HEK293T (cell line): ENCODE measurements at regions not wholly inside any gene's neighbourhood (a gene's known extent, or its start where the extent isn't known, plus 50 kb on each side); places are given as distances from the start of the nearest gene placed in this dataset.

Source experiments
- CTCF ChIA-PET: fragments of 350-600 bp; formaldehyde crosslinking; extraction: SDS; loops from one replicate; lab custom pipeline; 2021; ENCODE audit warnings: antibody characterized with exemption, inconsistent platforms; lab: Yijun Ruan, JAX
- POLR2A ChIA-PET: fragments of 350-600 bp; formaldehyde crosslinking; extraction: SDS; loops from one replicate; lab custom pipeline; 2020; ENCODE audit warnings: antibody characterized with exemption, inconsistent platforms; lab: Yijun Ruan, JAX
- DNase-seq: peaks from one replicate; pipeline ENCODE4 v3.0.0; 2012; ENCODE audit warnings: mixed read lengths; ENCODE audit errors: extremely low spot score
- ARNT ChIP-seq: fragments of 450-650 bp; IDR thresholded peaks from 2 replicates; pipeline ENCODE4 v1.6.1; 2017; ENCODE audit warnings: mild to moderate bottlenecking
- BHLHE40 ChIP-seq: fragments of 450-650 bp; IDR thresholded peaks from 2 replicates; pipeline ENCODE4 v1.6.1; 2016; ENCODE audit warnings: mild to moderate bottlenecking, moderate library complexity, borderline replicate concordance
- CTBP1 ChIP-seq: fragments of 450-650 bp; IDR thresholded peaks from 2 replicates; pipeline ENCODE4 v1.6.1; 2016; ENCODE audit warnings: borderline replicate concordance
- ELF4 ChIP-seq: fragments of 450-650 bp; IDR thresholded peaks from 2 replicates; pipeline ENCODE4 v1.6.1; 2017; ENCODE audit warnings: antibody characterized with exemption
- FOXA1 ChIP-seq: fragments of 450-650 bp; IDR thresholded peaks from 2 replicates; pipeline ENCODE4 v1.6.1; 2016; ENCODE audit warnings: mild to moderate bottlenecking
- FOXK2 ChIP-seq: fragments of 450-650 bp; IDR thresholded peaks from 2 replicates; pipeline ENCODE4 v1.6.1; 2016; ENCODE audit warnings: mild to moderate bottlenecking
- FOXM1 ChIP-seq: fragments of 450-650 bp; IDR thresholded peaks from 2 replicates; pipeline ENCODE4 v1.6.1; 2017; ENCODE audit warnings: mild to moderate bottlenecking, borderline replicate concordance
- HDGF ChIP-seq: fragments of 450-650 bp; IDR thresholded peaks from 2 replicates; pipeline ENCODE4 v1.6.1; 2017; ENCODE audit warnings: antibody characterized with exemption, borderline replicate concordance
- L3MBTL2 ChIP-seq: fragments of 450-650 bp; conservative IDR thresholded peaks from 2 replicates; pipeline ENCODE4 v1.6.1; 2016; ENCODE audit warnings: mild to moderate bottlenecking
- LEF1 ChIP-seq: fragments of 450-650 bp; IDR thresholded peaks from 2 replicates; pipeline ENCODE4 v1.6.1; 2017; ENCODE audit warnings: mild to moderate bottlenecking, borderline replicate concordance
- NFRKB ChIP-seq: fragments of 450-650 bp; IDR thresholded peaks from 2 replicates; pipeline ENCODE4 v1.6.1; 2016; ENCODE audit warnings: mild to moderate bottlenecking, moderate library complexity
- SP1 ChIP-seq: fragments of 450-650 bp; IDR thresholded peaks from 2 replicates; pipeline ENCODE4 v1.6.1; 2017
- SUZ12 ChIP-seq: fragments of 450-650 bp; IDR thresholded peaks from 2 replicates; pipeline ENCODE4 v1.6.1; 2016; ENCODE audit warnings: mild to moderate bottlenecking
- TARDBP ChIP-seq: fragments of 450-650 bp; IDR thresholded peaks from 2 replicates; pipeline ENCODE4 v1.6.1; 2016
- ZNF384 ChIP-seq: fragments of 450-650 bp; IDR thresholded peaks from 2 replicates; pipeline ENCODE4 v1.6.1; 2016
- TF ChIP-seq, protein P1 (sequence below): fragments of 450-650 bp; IDR thresholded peaks from 2 replicates; pipeline ENCODE4 v1.6.1; 2016

- ChIA-PET CTCF (no interaction called here), POLR2A (no interaction called here)
- no peak for DNase-seq
- no peak for TF ChIP-seq FOXK2
- TF ChIP-seq BHLHE40 = no peak
- TF ChIP-seq, protein P1, sequence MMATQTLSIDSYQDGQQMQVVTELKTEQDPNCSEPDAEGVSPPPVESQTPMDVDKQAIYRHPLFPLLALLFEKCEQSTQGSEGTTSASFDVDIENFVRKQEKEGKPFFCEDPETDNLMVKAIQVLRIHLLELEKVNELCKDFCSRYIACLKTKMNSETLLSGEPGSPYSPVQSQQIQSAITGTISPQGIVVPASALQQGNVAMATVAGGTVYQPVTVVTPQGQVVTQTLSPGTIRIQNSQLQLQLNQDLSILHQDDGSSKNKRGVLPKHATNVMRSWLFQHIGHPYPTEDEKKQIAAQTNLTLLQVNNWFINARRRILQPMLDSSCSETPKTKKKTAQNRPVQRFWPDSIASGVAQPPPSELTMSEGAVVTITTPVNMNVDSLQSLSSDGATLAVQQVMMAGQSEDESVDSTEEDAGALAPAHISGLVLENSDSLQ = 0 out of 2 replicates have a peak, but pooled peaks have one; percentile 1
Measured at GRCh38 chr14:94840467-94840866, 70.6 kb upstream of the GSC start.

- ChIA-PET CTCF (no interaction called here), POLR2A (no interaction called here)
- DNase-seq = no peak
- TF ChIP-seq ARNT (no peak), LEF1 (no peak), FOXA1 (no peak), SP1 (no peak), FOXM1 (no peak), ZNF384 (no peak), CTBP1 (no peak), NFRKB (no peak), TARDBP (no peak), BHLHE40 (no peak), L3MBTL2 (no peak), ELF4 (no peak), HDGF (no peak), SUZ12 (no peak), FOXK2 (no peak)
- TF ChIP-seq, protein P1 = no peak
Measured at GRCh38 chr14:94839348-94839747, 69.4 kb upstream of the GSC start.

DNA sequence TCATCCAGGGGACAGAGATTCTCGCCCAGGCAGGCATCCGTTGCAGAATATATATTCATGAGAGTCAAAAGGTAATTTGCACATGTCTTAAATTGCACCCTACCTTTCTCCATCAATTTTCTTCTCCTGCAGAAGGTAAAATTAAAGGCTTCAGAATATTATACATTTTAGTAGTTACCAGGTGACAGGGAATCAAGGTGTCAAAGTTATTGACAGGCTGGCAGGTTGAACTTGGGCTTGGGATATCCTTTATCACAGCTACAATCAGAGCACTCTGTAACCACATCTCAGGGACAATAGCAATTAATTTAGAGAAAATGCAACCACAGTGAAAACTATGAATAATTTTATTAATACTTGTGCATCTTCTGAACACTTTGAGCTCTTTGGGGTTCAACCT, 66.9 kb upstream of the GSC start:
- TF ChIP-seq SUZ12 (no peak), FOXK2 (no peak), FOXM1 (no peak)
- no peak for DNase-seq
- ChIA-PET CTCF (no interaction called here), POLR2A (no interaction called here)

DNA sequence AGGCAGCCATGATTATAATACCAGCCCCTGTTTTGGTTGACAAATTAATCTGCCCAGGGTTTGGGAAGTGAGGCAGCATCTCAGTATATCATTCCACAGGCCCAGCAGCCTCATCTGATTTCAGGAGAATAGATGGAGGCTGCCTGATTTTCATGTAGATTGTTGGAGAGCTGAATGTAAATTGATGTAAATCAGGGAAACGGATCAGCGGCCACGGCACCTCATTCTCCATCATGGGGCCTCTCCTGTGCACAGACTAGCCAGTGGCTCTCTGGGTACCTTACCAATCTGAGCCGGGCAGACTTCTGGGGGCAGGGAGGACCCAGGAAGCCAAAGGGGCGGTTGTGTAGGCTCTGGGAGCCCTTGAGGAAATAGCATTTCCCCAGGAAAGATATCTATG, 63.7 kb upstream of the GSC start:
- CTCF ChIA-PET = no interaction called here
- TF ChIP-seq ZNF384 = no peak
- TF ChIP-seq, protein P1 = no peak
- TF ChIP-seq ELF4 = no peak
- DNase-seq = no peak
- POLR2A ChIA-PET = no interaction called here

DNA sequence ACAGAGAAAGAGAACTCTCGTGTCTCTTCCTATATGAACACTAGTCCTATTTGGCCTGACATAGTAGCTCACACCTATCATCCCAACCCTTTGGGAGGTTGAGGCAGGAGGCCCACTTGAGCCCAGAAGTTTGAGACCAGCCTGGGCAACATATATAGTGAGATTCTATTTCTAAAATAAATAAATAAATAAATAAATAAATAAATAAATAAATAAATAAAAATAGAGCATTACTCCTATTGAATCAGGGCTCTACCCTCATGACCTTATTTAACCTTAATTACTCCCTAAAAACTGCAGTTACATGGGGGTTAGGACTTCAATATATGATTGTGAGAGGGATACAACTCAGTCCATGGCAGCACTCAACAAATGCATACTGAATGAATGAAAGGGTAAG, 61.2 kb upstream of the GSC start:
- CTCF ChIA-PET = no interaction called here
- POLR2A ChIA-PET = no interaction called here
- no peak for DNase-seq
- TF ChIP-seq ARNT (no peak), FOXA1 (no peak), LEF1 (no peak), ELF4 (no peak), SP1 (no peak), SUZ12 (no peak), CTBP1 (no peak), FOXK2 (no peak), BHLHE40 (no peak), HDGF (no peak), ZNF384 (no peak), L3MBTL2 (no peak), TARDBP (no peak), FOXM1 (no peak)
- TF ChIP-seq, protein P1 = no peak

DNA sequence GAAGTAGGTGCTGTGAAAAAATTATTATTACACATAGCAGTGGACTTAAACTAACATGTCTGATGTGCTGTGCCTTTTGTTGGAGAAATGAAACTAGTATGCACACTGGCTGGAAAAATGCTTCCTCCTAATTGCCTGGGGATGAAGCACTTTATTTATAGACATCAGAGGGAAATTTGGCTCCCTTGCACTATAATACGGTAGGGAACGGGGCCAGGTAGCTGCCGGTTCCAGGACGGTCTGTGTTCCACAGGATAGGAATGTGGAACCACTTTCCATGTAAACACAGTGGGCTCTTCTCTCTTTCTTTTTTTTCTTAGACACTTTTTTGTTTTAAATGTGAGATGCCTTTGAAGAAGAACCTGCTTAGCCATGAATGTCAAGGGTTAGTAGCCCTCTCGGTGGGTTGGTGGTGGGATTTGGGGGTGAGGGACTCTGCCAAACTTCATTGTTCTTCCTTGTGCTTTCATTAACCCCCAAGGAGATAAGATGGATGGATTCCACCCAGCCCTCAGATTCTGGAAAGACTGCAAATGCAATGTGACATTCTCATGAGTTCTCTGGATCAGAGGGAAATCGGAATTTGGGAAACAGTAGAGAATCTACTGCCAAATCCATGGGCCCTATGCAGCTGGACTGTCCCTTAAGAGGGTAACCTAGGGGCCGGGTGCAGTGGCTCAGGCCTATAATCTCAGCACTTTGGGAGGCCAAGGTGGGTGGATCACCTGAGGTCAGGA, 58.0 kb upstream of the GSC start:
- POLR2A ChIA-PET = no interaction called here
- DNase-seq = no peak
- TF ChIP-seq LEF1 (no peak), CTBP1 (no peak), ZNF384 (no peak), HDGF (no peak), SUZ12 (no peak), ARNT (no peak), BHLHE40 (no peak), ELF4 (no peak), SP1 (no peak), FOXM1 (no peak), NFRKB (no peak), L3MBTL2 (no peak), FOXA1 (no peak)
- TF ChIP-seq, protein P1 = no peak
- CTCF ChIA-PET = no interaction called here
